Lower lobe of right lung (tissue), 2 donors: ENCODE measurements at regions not wholly inside any gene's neighbourhood (a gene's known extent, or its start where the extent isn't known, plus 50 kb on each side); places are given as distances from the start of the nearest gene placed in this dataset.

Experiments
- ATAC-seq, 2 donors: fragments of 200-7000 bp; cut with Tn5 transposase; one replicate each; pipeline ENCODE4 v1.9.1; 2020 to 2022; ENCODE audit warnings: mild to moderate bottlenecking in 2 of 2, moderate library complexity in 2 of 2
- DNase-seq: peaks from one replicate; pipeline ENCODE4 v3.0.0-alpha.2; 2020
- H3K27ac ChIP-seq: fragments of 200-600 bp; one replicate; pipeline ENCODE4 v1.8.0; 2022
- H3K27me3 ChIP-seq: fragments of 200-600 bp; one replicate; pipeline ENCODE4 v1.8.0; 2022; ENCODE audit warnings: low read depth
- H3K36me3 ChIP-seq: fragments of 200-600 bp; one replicate; pipeline ENCODE4 v1.8.0; 2022; ENCODE audit warnings: mild to moderate bottlenecking
- H3K4me1 ChIP-seq: fragments of 200-600 bp; one replicate; pipeline ENCODE4 v1.8.0; 2022
- H3K4me3 ChIP-seq: fragments of 200-600 bp; one replicate; pipeline ENCODE4 v1.8.0; 2022; ENCODE audit warnings: mild to moderate bottlenecking
- H3K9me3 ChIP-seq: fragments of 200-600 bp; one replicate; pipeline ENCODE4 v1.8.0; 2022
- intact Hi-C: fragments of 100-400 bp; cut with DNase I; formaldehyde crosslinking; loops from one replicate; pipeline ENCODE4 v1.11.0; 2022
- TF ChIP-seq, protein P1 (sequence below): fragments of 200-600 bp; IDR thresholded peaks from one replicate; pipeline ENCODE4 v1.8.0; 2022; ENCODE audit warnings: antibody characterized with exemption, mild to moderate bottlenecking
- donor health status: DM: no; HTN: yes; CAD: no; lungs with severe emphysema.

DNA sequence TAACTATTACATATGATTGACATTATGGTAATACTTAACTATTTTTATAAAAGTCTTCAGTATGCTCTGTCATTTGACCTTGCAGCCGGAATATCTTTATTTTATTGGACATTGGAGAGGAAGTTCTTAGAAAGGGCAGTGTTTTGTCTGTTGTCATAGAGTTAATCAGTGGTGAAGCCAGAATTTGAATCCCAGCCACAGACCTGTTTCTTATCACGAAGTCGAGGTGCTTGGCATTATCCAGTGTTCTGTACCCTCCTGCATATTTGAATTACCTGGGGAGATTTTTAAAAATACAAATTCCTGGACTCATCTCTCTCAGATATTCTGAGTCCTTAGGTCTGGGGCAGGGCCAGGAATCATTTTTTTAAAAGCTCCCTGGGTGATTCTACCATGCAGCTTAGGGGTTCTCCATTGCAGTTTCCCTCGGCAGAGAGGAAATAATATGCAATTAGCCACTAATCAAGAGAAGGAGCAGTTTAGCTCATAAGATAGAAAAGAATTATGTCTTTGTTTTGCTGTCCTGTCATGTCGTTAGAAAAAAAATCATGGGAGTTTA is 195.6 kb upstream of the CFAP20DC start:
- intact Hi-C loops, result no loop called here
- no peak overlapping the region for H3K27ac ChIP-seq
- ATAC-seq, result no peak
- TF ChIP-seq, protein P1, sequence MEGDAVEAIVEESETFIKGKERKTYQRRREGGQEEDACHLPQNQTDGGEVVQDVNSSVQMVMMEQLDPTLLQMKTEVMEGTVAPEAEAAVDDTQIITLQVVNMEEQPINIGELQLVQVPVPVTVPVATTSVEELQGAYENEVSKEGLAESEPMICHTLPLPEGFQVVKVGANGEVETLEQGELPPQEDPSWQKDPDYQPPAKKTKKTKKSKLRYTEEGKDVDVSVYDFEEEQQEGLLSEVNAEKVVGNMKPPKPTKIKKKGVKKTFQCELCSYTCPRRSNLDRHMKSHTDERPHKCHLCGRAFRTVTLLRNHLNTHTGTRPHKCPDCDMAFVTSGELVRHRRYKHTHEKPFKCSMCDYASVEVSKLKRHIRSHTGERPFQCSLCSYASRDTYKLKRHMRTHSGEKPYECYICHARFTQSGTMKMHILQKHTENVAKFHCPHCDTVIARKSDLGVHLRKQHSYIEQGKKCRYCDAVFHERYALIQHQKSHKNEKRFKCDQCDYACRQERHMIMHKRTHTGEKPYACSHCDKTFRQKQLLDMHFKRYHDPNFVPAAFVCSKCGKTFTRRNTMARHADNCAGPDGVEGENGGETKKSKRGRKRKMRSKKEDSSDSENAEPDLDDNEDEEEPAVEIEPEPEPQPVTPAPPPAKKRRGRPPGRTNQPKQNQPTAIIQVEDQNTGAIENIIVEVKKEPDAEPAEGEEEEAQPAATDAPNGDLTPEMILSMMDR, result no peak
- no peak for DNase-seq
- no peaks in the 10 kb centered on the region for H3K36me3 ChIP-seq
- H3K4me1 ChIP-seq, result no peaks in the 10 kb centered on the region
- no peaks in the 10 kb centered on the region for H3K9me3 ChIP-seq
- no peaks in the 10 kb centered on the region for H3K27me3 ChIP-seq
- H3K4me3 ChIP-seq, result no peak overlapping the region

DNA sequence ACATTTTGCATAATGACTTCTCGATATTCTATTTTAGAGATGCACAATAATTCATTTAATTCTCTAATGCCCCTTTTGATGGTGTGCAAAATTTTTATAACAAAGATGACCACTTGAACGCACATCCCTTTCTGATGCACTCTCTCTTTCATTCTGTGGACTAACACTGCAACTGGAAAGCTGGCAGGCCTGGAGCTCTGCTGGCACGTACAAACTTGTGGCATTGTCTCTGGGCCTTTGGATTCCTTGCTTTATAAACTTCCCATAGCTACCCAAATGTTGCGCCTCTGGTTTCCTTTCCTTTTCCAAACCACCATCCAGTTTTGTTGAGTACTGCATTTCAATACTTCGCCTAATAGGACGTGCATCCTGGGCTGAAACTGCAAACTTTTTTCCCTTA is 194.5 kb upstream of the CFAP20DC start:
- H3K9me3 ChIP-seq, result no peaks in the 10 kb centered on the region
- no peaks in the 10 kb centered on the region for H3K27me3 ChIP-seq
- no peak overlapping the region for H3K27ac ChIP-seq
- no peak overlapping the region for H3K4me3 ChIP-seq
- H3K4me1 ChIP-seq, result no peaks in the 10 kb centered on the region
- ATAC-seq (no peak), DNase-seq (no peak)
- H3K36me3 ChIP-seq, result no peaks in the 10 kb centered on the region
- intact Hi-C loops, result no loop called here
- TF ChIP-seq, protein P1, result no peak

DNA sequence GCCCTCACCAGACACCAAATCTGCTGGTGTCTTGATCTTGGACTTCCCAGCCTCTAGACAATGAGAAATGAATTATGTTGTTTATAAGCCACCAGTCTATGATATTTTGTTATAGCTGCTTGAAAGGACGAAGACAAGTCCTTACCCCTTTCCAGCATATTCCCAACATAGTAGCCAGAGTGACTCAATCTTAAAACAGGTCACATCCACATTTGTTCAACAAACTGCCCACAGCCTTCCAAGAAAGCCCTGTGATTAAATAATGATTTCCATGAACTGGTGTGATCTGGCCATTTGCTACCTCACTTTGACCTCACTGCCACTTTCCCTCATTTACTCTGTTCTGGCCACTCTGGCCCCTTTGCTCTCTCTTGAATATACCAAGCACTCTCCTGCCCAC is 193.7 kb upstream of the CFAP20DC start:
- TF ChIP-seq, protein P1, result no peak
- Histone ChIP-seq H3K4me3 (no peak overlapping the region), H3K9me3 (no peaks in the 10 kb centered on the region), H3K4me1 (no peaks in the 10 kb centered on the region), H3K36me3 (no peaks in the 10 kb centered on the region), H3K27ac (no peak overlapping the region), H3K27me3 (no peaks in the 10 kb centered on the region)
- intact Hi-C loops, result no loop called here
- ATAC-seq, result no peak
- no peak for DNase-seq

DNA sequence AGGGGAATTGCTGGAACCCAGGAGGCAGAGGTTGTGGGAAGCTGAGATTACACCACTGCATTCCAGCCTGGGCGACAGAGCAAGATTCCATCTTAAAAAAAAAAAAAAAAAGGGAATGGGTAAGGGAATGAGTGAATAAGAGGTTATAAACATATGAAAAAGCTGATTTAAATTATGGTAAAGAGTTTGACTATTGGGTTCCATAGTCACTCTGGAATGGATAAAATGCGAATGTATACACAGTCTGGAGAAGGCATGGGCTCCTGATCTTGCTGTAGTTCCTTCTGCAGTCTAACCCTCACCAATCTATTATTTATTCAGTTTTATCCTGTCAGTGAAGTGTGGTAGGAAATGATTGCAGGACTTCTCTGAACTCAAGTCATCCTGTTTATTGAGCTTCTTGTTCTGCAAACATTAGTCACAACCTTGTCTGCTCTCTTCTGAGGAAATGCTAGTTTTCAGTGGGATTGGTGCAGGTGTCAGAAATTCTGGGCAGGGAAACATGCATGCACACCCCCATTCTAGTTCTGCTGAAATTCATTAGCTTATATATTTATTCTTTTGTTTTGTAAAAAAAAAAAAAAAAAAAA is 190.9 kb upstream of the CFAP20DC start:
- intact Hi-C loops, result no loop called here
- no peak for ATAC-seq

DNA sequence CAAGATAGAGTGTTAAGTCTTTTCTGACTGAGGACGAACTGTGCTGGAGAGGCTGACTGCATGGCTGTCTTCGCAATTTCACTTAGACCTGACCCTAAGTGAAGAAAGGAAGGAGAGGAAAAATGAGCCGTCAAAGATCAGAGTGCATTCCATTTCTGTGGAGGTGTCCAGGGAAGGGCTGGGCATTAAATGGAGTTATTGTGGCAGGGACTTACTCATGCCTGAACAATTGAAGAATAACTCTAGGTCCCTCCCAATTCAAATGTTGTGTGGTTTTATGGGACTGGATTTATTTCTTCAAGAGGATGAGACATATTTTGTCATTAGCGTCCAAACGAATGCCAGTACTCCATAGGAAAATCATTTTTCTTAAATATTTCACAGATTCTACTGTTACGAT is 187.3 kb upstream of the CFAP20DC start:
- TF ChIP-seq, protein P1, result no peak
- ATAC-seq (no peak), DNase-seq (no peak)
- Histone ChIP-seq H3K27me3 (no peaks in the 10 kb centered on the region), H3K4me3 (no peak overlapping the region), H3K36me3 (no peaks in the 10 kb centered on the region), H3K9me3 (no peaks in the 10 kb centered on the region), H3K4me1 (no peaks in the 10 kb centered on the region), H3K27ac (no peak overlapping the region)
- intact Hi-C loops, result no loop called here

More for the DNA sequence above, 190.9 kb upstream of the CFAP20DC start:
- no peaks in the 10 kb centered on the region for H3K27me3 ChIP-seq
- TF ChIP-seq, protein P1, result no peak
- no peak overlapping the region for H3K4me3 ChIP-seq
- H3K36me3 ChIP-seq, result no peaks in the 10 kb centered on the region
- no peak for DNase-seq
- H3K27ac ChIP-seq, result no peak overlapping the region
- no peaks in the 10 kb centered on the region for H3K4me1 ChIP-seq
- no peaks in the 10 kb centered on the region for H3K9me3 ChIP-seq
